Caco-2 (cell line): ENCODE measurements at regions not wholly inside any gene's neighbourhood (a gene's known extent, or its start where the extent isn't known, plus 50 kb on each side); places are given as distances from the start of the nearest gene placed in this dataset.

Experiments
- BruUV-seq: library from RNA; stranded (reverse); fragments of 400-500 nt; replicated peaks from 2 replicates; lab custom pipeline; 2021; lab: Mats Ljungman, UMichigan
- CTCF ChIA-PET: fragments of 300-600 bp; sonication (Branson Sonifier 250); formaldehyde crosslinking; loops from one replicate; lab custom pipeline; 2022; ENCODE audit warnings: antibody characterized with exemption; lab: Charles Lee
- POLR2A ChIA-PET: fragments of 300-600 bp; sonication (Branson Sonifier 250); formaldehyde crosslinking; loops from one replicate; lab custom pipeline; 2022; ENCODE audit warnings: antibody characterized with exemption; lab: Charles Lee
- DNase-seq, 2 experiments: peaks; one replicate each; pipeline versions ENCODE4 v3.0.0 to v3.0.0-alpha.2; 2020 to 2022
- H3K27me3 ChIP-seq: replicated peaks from 2 replicates; pipeline ENCODE4 v1.6.0; 2011; ENCODE audit warnings: low read length; ENCODE audit not compliant: control insufficient read depth, insufficient read depth
- H3K36me3 ChIP-seq: 2 replicates; pipeline ENCODE4 v1.5.1; 2011; ENCODE audit warnings: low read length; ENCODE audit not compliant: control insufficient read depth, insufficient read depth
- H3K4me1 ChIP-seq: fragments of 250-450 bp; sonication (Bioruptor Pico); 2 replicates; pipeline ENCODE4 v1.5.1; 2020; ENCODE audit warnings: mild to moderate bottlenecking
- H3K4me3 ChIP-seq: 2 replicates; pipeline ENCODE4 v1.5.1; 2011; ENCODE audit warnings: low read depth, mild to moderate bottlenecking, control low read depth, low read length
- H3K9me3 ChIP-seq: fragments of 250-450 bp; sonication (Bioruptor Pico); 2 replicates; pipeline ENCODE4 v1.5.1; 2020; ENCODE audit warnings: mild to moderate bottlenecking, moderate library complexity
- H3K27ac Mint-ChIP-seq: one replicate; pipeline ENCODE4 v1.8.0; 2022; ENCODE audit warnings: mixed read lengths; ENCODE audit not compliant: unreplicated experiment
- H3K27me3 Mint-ChIP-seq: one replicate; pipeline ENCODE4 v1.8.0; 2022; ENCODE audit warnings: mixed read lengths; ENCODE audit not compliant: insufficient read depth, unreplicated experiment
- H3K36me3 Mint-ChIP-seq: one replicate; pipeline ENCODE4 v1.8.0; 2022; ENCODE audit warnings: mild to moderate bottlenecking, mixed read lengths; ENCODE audit not compliant: insufficient read depth, unreplicated experiment
- H3K4me1 Mint-ChIP-seq: one replicate; pipeline ENCODE4 v1.8.0; 2022; ENCODE audit warnings: low read depth, mixed read lengths; ENCODE audit not compliant: unreplicated experiment
- H3K4me3 Mint-ChIP-seq: one replicate; pipeline ENCODE4 v1.8.0; 2022; ENCODE audit warnings: mild to moderate bottlenecking, moderate library complexity, mixed read lengths; ENCODE audit not compliant: unreplicated experiment
- H3K9me3 Mint-ChIP-seq: one replicate; pipeline ENCODE4 v1.8.0; 2022; ENCODE audit warnings: mixed read lengths; ENCODE audit not compliant: unreplicated experiment
- intact Hi-C: fragments of 100-400 bp; cut with micrococcal nuclease; formaldehyde crosslinking; loops from one replicate; pipeline ENCODE4 v1.10.0; 2022; ENCODE audit not compliant: unreplicated experiment
- TF ChIP-seq, protein P1 (sequence below), 2 experiments: fragments of 200-600 bp in 1 of 2; IDR thresholded peaks; 1 replicate in 1 of 2; 2 replicates in 1 of 2; pipeline versions ENCODE4 v1.5.1 to v1.8.0; 2011 to 2022; ENCODE audit warnings: antibody characterized with exemption in 1 of 2, control low read depth in 1 of 2, inconsistent platforms in 1 of 2, low read depth in 1 of 2, low read length in 1 of 2, mild to moderate bottlenecking in 1 of 2, moderate library complexity in 1 of 2; ENCODE audit not compliant: insufficient read depth in 1 of 2, severe bottlenecking in 1 of 2, unreplicated experiment in 1 of 2

DNA sequence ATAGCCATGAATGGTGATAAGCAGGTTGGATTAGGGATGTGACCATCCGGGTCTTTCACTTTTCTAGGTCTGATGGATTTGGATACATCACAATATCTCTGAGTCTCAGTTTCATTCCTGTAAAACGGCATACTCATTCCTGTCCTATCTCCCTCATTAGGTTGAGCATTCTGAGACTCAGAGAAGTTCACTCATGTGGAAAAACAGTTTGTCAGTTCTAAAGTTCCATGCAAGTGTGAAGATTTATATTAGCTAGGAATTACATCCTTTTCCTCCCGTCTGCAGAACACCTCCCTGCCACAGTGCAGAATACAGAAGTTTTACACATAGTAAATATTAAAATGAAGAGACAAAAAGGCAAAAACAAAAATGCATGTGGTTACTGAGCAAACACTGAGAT is 94.2 kb upstream of the SLC25A13 start:
- DNase-seq, result no peak
- BruUV-seq, result no TSS peak
- Histone ChIP-seq H3K27me3 (no peaks in the 10 kb centered on the region), H3K36me3 (no peaks in the 10 kb centered on the region), H3K4me1 (peaks cover 18% of the 10 kb centered on the region), H3K4me3 (no peak overlapping the region), H3K9me3 (no peaks in the 10 kb centered on the region)
- H3K4me3 Mint-ChIP-seq, result no peak overlapping the region
- no peak overlapping the region for H3K27ac Mint-ChIP-seq
- H3K27me3 Mint-ChIP-seq, result no peaks in the 10 kb centered on the region
- intact Hi-C loops, result loop anchor here (5.0 kb wide), 1 partner anchor 94 kb away; the partner anchor contains the start of gene SLC25A13
- POLR2A ChIA-PET, result no interaction called here
- CTCF ChIA-PET, result no interaction called here
- H3K4me1 Mint-ChIP-seq, result peaks cover 15% of the 10 kb centered on the region
- TF ChIP-seq, protein P1, sequence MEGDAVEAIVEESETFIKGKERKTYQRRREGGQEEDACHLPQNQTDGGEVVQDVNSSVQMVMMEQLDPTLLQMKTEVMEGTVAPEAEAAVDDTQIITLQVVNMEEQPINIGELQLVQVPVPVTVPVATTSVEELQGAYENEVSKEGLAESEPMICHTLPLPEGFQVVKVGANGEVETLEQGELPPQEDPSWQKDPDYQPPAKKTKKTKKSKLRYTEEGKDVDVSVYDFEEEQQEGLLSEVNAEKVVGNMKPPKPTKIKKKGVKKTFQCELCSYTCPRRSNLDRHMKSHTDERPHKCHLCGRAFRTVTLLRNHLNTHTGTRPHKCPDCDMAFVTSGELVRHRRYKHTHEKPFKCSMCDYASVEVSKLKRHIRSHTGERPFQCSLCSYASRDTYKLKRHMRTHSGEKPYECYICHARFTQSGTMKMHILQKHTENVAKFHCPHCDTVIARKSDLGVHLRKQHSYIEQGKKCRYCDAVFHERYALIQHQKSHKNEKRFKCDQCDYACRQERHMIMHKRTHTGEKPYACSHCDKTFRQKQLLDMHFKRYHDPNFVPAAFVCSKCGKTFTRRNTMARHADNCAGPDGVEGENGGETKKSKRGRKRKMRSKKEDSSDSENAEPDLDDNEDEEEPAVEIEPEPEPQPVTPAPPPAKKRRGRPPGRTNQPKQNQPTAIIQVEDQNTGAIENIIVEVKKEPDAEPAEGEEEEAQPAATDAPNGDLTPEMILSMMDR (IDR thresholded peaks at IDR 0.05; ENCODE audit: insufficient read depth in 1 of 2, low read depth in 1 of 2, low read length in 1 of 2, severe bottlenecking in 1 of 2, unreplicated experiment in 1 of 2), result no peak
- no peaks in the 10 kb centered on the region for H3K36me3 Mint-ChIP-seq
- no peaks in the 10 kb centered on the region for H3K9me3 Mint-ChIP-seq

DNA sequence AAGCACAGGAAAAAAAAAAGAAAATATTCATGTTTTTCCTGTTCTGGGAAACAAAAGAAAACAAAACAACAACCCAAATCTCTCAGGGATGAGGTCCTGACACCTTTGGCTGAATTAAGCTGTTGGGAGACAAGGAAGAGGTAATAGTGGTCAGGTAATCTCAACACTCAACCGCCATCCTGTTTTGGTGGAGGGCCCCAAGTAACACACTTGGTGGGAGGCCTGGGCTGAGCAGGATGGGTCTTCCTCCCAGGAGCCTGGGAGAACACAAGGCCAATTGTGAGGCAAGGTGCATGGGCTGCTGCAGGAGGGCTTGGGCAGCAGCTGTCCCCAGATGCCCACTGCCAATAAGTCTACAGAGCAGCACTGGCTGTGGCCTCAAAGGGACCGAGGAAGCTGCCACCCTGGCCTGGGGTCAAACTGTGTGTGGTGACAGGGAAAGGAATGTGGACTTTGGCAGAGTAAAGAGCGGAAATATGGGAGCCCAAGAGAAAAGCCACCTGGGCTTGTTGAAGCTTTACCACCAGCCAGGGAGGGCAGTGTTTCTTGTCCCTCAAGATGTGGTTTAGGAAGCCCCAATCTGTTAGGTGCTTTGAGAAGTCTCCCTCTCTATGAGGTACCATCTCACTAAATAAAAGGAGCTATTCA is 93.5 kb upstream of the SLC25A13 start:
- Histone ChIP-seq H3K9me3 (no peaks in the 10 kb centered on the region), H3K36me3 (no peaks in the 10 kb centered on the region), H3K4me1 (peaks cover 18% of the 10 kb centered on the region), H3K4me3 (no peak overlapping the region), H3K27me3 (no peaks in the 10 kb centered on the region)
- BruUV-seq, result no TSS peak
- no peaks in the 10 kb centered on the region for H3K9me3 Mint-ChIP-seq
- ChIA-PET CTCF (no interaction called here), POLR2A (no interaction called here)
- H3K27ac Mint-ChIP-seq, result peak overlapping the region; percentile 33
- TF ChIP-seq, protein P1 (IDR thresholded peaks at IDR 0.05; ENCODE audit: insufficient read depth in 1 of 2, low read depth in 1 of 2, low read length in 1 of 2, severe bottlenecking in 1 of 2, unreplicated experiment in 1 of 2), result peak in 1 of 2 experiments; percentile 4
- peak; percentile 64 to 82 for DNase-seq
- H3K36me3 Mint-ChIP-seq, result no peaks in the 10 kb centered on the region
- H3K4me1 Mint-ChIP-seq, result peaks cover 15% of the 10 kb centered on the region
- no peaks in the 10 kb centered on the region for H3K27me3 Mint-ChIP-seq
- no peak overlapping the region for H3K4me3 Mint-ChIP-seq
- intact Hi-C loops, result loop anchor here (1.0 to 5.0 kb wide), 3 partner anchors 93 to 612 kb away; partner anchors contain the start of gene SLC25A13

DNA sequence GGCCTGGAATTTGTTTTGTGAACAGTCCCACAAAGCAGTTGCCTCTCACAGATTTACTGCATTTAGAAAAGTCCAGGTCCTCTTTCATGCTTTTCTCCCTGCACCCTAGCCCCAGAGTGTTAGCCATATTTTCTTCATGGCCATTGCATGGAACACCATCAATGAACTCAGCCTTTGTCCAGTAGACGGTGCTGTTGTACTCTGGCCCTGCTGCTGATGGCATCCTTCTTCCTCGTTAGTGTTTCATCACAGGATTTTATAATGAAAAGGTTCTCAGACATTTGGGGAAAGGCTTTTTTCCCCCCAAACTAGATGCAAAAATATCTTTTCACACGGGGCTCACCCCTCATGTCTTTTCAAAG is 93.0 kb upstream of the SLC25A13 start:
- Mint-ChIP-seq H3K27ac (peak overlapping the region; percentile 33), H3K27me3 (no peaks in the 10 kb centered on the region), H3K9me3 (no peaks in the 10 kb centered on the region), H3K4me1 (peaks cover 15% of the 10 kb centered on the region), H3K4me3 (no peak overlapping the region), H3K36me3 (no peaks in the 10 kb centered on the region)
- Histone ChIP-seq H3K4me3 (no peak overlapping the region), H3K9me3 (no peaks in the 10 kb centered on the region), H3K27me3 (no peaks in the 10 kb centered on the region), H3K4me1 (peaks cover 18% of the 10 kb centered on the region), H3K36me3 (no peaks in the 10 kb centered on the region)
- intact Hi-C loops, result loop anchor here (1.0 to 5.0 kb wide), 4 partner anchors 93 to 612 kb away; partner anchors contain the start of gene SLC25A13
- peak; percentile 37 to 45 for DNase-seq
- BruUV-seq, result no TSS peak
- CTCF ChIA-PET, result no interaction called here
- POLR2A ChIA-PET, result no interaction called here
- TF ChIP-seq, protein P1 (IDR thresholded peaks at IDR 0.05; ENCODE audit: insufficient read depth in 1 of 2, low read depth in 1 of 2, low read length in 1 of 2, severe bottlenecking in 1 of 2, unreplicated experiment in 1 of 2), result peak; percentile 27 to 45
